ENCODE measurements at regions not wholly inside any gene's neighbourhood (a gene's known extent, or its start where the extent isn't known, plus 50 kb on each side); places are given as distances from the start of the nearest gene placed in this dataset.

DNA sequence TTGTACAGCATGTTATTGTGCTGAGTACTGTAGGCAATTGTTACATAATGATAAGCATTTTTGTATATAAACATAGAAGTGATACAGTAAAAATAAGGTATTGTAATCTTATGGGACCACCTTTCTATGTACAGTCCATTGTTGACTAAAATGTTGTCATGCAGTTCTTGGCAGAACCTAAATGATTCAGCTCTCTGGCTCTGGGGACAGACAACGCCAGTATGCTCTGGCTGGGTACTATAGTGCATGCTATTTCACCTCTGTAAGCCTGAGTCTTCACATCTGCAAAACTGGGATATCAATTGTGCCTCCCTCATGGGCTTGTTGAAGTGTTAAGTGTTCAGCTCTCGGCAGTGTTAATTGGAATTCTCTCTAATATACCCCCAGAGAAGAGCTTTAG is 674.3 kb downstream of the INHBA start:
- no peak for DNase-seq

GRCh38 chr7:41027428-41028115 is 675.3 kb downstream of the INHBA start:
- DNase-seq, result peak; percentile 96

- DNase-seq, result no peak
Observed at GRCh38 chr7:41024126-41024525, 678.8 kb downstream of the INHBA start.

- DNase-seq, result no peak
Observed at GRCh38 chr7:41020056-41020455, 682.8 kb downstream of the INHBA start.

DNA sequence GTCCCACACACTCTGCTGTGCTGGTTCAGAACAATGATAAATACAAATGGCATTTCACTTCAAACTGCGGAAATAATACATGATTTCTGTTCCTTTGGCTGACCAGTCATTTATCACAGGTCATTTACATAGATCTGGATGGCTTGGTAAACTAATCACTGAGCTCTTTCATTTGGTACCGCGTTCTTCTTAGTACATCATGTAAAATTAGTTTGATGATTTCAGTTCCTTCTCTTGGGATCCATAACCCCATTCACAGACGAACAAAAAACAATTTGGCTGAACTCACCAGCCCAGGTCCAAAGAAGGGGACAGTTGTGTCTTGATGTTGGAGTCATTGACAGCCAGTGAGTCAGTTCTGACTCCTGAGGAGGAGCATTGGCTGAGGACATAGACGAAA is 689.8 kb downstream of the INHBA start:
- no peak for DNase-seq

DNA sequence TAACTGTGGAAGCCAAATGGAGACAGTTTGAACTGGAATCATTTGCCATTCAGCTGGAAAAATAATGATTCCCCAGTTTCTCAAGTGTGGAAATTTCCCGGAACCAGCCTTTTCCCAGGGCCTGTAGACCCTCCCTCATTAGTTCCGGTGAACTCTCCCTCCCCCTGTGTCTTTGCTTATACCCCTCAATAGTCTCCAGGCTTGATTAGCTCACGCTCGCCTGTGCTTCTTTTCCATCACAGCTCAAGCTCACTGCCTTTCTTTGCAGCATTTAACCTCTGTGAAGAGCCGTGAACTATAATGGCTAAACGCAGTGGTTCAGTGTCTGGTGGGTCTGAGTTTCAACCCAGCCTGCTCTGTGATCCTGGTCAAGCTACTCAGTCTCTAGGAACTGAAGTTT is 690.8 kb downstream of the INHBA start:
- DNase-seq, result no peak

GRCh38 chr7:41010967-41011366 is 691.9 kb downstream of the INHBA start:
- DNase-seq, result peak; percentile 53

GRCh38 chr7:41010418-41010817 is 692.5 kb downstream of the INHBA start:
- peak; percentile 34 for DNase-seq

DNA sequence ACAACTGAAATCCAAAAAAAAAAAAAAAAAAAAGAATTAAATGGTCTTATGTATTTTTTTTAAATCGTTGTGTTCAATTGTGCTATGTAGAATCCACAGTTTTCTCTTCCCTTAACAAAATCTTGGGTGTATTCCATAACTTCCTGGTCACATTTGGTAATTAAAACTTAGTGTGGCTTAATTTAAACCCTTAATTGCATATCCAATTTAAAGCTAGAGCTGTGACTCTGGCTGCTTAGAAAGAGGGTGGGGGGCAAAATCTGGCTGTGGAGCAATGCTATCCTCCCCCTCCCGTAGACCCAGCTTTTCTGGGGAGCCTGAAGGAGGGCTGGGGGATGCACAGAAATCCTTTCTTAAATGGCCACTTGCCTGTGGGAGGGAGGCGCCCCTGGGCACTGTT is 695.1 kb downstream of the INHBA start:
- no peak for DNase-seq

GRCh38 chr7:41007351-41007751 is 695.5 kb downstream of the INHBA start:
- DNase-seq, result peak; percentile 45

- DNase-seq, result peak; percentile 74
Observed at GRCh38 chr7:41006306-41006995, 696.4 kb downstream of the INHBA start.

GRCh38 chr7:41005374-41005901 is 697.5 kb downstream of the INHBA start:
- peak; percentile 95 for DNase-seq

- DNase-seq, result no peak
Observed at GRCh38 chr7:41003977-41004376, 698.9 kb downstream of the INHBA start.

GRCh38 chr7:41003611-41003940 is 699.3 kb downstream of the INHBA start:
- no peak for DNase-seq

DNA sequence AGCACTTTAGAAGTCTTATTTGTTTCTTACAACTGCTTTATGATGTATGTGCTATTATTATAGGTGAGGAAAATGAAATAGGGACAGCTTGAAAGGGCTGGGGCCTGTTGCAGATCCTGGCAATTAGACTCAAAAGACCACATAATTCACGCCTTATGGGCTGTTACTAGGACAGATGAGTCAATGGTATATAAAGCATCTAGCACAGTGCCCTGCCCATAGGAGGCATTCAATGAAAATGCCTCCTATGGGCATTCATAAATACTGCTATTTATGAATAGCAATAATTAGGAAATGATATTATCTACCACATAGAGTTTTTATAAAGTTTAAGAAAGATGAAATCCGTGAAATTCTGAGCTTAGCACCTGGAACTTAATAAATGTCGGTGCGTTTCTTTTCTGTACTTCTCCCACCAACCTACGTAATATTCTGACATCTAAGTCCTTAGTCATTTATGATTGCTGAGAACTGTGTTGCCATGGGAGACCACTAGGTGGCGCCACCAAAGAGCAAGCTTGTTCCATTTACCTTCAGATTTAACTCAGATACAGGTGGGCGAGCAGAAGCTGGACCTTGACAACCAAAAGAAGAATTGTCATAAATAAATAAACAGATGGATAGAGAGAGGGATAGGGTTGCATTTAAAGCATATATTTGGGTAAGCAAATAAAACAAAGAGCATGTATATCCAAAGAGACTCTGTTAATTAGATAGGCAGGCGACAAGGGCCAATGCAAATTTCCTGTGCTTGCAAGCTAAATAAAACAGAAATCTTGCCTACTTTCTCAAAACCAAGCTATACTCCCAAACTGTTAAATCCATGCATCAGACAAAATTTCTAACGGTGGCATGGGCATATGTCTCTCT is 699.9 kb downstream of the INHBA start:
- DNase-seq, result peak; percentile 44

GRCh38 chr7:41000042-41000441 is 702.8 kb downstream of the INHBA start:
- no peak for DNase-seq

DNA sequence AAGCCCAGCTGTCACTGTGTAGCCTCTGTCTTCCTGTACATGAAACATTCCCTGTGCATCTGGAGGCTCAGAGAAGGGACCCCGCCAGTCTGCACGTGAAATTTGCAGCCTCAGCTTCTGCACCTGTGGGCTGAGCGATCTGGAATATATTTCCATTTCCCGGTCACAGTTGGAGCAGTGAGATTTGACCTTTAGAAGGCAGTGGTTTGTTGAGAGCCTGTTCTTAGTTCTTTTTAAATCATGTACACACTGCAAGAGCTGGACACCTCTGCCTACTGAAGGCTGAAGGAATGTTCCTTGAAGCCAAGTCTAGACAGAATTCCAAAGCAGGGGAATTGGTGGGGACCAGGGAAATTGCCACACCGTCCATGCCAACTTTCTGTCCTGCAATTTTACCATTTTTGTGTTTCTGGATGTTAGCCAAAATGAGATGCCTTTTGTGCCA is 706.6 kb downstream of the INHBA start:
- no peak for DNase-seq

- DNase-seq, result no peak
Observed at GRCh38 chr7:40990841-40991240, 712.0 kb downstream of the INHBA start.

DNA sequence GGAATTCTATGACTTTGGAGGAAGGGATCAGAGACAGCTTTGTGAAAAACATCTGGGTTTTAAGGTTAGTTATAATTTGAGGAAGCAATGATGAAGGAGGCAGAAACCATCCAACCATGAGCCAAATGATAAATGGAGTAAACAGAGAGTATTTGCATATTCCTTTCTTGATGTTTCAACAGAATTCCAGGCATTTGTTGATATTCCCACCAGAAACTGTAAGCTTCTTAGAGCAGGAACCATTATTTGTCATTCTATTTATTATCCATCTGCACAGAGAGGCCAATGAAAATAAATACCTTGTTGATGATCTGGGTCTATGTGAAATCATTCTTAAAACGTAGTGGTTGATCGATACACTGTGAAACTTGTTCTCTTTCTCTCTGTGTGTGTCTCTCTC is 715.3 kb downstream of the INHBA start:
- DNase-seq, result no peak

DNA sequence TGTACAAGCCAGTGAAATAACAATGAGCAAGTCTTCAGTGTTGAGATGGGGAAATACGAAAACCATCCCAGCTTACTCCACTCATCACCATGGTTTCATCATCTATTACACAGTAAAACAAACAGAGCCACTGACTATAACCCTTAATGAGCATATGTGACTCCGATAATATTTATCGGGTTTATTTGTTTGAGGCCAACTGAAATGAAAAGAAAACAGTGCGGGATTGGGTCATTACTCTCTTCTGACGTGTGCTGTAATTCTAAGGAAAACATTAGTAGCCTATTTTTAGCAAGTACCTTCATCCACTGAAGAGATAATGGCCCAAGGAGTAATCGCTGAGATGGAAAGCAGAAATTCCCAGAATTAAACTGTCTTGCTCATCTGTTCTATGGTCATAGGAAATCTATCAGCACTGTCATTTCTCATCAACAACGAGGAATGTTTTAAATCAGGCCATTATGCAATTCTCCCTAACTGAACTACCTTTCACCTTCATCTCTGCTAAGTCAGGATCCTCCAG is 716.5 kb downstream of the INHBA start:
- DNase-seq, result peak; percentile 87

DNA sequence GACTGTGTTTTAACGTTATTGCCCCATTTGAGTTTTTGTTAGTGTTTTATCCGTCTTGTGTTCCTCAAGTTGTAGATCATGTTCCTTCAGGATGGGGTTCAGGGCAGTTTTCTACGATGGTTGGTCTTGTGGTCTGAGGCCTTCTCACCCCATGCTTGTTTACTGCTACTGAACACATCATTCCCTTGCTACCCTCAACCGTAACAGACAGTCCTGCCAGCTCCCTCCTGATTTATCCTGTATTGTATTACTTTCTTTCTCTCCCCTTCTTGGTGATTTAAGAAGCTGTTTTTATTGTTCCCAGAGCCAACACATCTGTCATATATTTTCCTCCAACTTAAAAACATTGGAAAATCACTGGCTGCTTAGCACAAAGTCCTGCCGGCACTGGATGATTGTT is 719.8 kb downstream of the INHBA start:
- DNase-seq, result no peak

- no peak for DNase-seq
Observed at GRCh38 chr7:40979296-40979695, 723.6 kb downstream of the INHBA start.

DNA sequence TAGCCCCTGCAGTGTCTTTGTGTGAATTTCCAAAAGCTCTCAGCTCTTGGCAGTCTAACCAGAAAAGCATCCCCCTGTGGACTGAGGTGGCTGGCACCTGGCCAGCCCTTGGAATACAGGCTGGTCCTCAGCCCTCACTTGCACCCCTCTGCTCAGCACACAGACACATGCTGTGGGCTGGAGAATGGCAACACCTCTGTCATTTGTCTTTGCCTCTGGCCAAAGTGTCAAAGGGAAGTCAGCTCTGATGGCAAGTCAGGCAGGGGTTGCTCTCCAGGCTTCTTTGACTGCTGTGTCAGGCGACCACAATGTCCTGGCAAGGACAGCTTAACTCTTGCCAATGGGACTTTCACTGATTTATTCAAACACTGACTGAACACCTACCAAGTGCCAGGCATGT is 724.8 kb downstream of the INHBA start:
- DNase-seq, result no peak

Data from HCEC 1CT (cell line).